K562 (cell line): ENCODE measurements at regions not wholly inside any gene's neighbourhood (a gene's known extent, or its start where the extent isn't known, plus 50 kb on each side); places are given as distances from the start of the nearest gene placed in this dataset.

Source experiments
- ATAC-seq: fragments of 200-7000 bp; cut with Tn5 transposase; 3 replicates; pipeline ENCODE4 v1.9.1; 2020; ENCODE audit warnings: moderate library complexity
- BruUV-seq: library from RNA; stranded (reverse); fragments of 400-500 nt; replicated peaks from 2 replicates; lab custom pipeline; 2021; lab: Mats Ljungman, UMichigan
- CTCF ChIA-PET: fragments of 300-600 bp; formaldehyde crosslinking; extraction: SDS; loops from one replicate; lab custom pipeline; 2021; ENCODE audit warnings: low intra/inter-chr PET ratio; lab: Yijun Ruan, JAX
- POLR2A ChIA-PET: fragments of 300-600, 350-650 bp; sonication (Branson Sonifier 250); formaldehyde crosslinking; extraction: SDS; loops from one replicate; lab custom pipeline; 2021; ENCODE audit warnings: antibody characterized with exemption, inconsistent platforms; lab: Yijun Ruan, JAX
- DNase-seq, 4 experiments: peaks; one replicate each; pipeline versions ENCODE4 v3.0.0 to v3.0.0-alpha.2; 2011 to 2018; ENCODE audit warnings: low spot score in 3 of 4, mixed read lengths in 3 of 4; ENCODE audit errors: extremely low read depth in 1 of 4
- FAIRE-seq: peaks from 2 replicates; lab custom pipeline; 2011; peaks lifted over from hg19 to GRCh38; lab: Jason Lieb, UNC
- H2AFZ ChIP-seq: 2 replicates; pipeline ENCODE4 v1.6.0; 2011; ENCODE audit warnings: low read depth, low read length, control low read depth, inconsistent platforms
- H3K27ac ChIP-seq: fragments of 200-600 bp; 3 replicates; pipeline ENCODE4 v1.8.0; 2011; ENCODE audit warnings: low read depth, mild to moderate bottlenecking, control low read depth, inconsistent platforms, low read length, moderate library complexity, mixed read lengths; ENCODE audit errors: extremely low read depth
- H3K27me3 ChIP-seq, 2 experiments: fragments of 300-600 bp in 1 of 2; 2 replicates in 1 of 2; 3 replicates in 1 of 2; pipeline versions ENCODE4 v1.6.0 to v1.8.0; 2011; ENCODE audit warnings: inconsistent platforms in 2 of 2, low read length in 2 of 2, mild to moderate bottlenecking in 1 of 2, mixed read lengths in 1 of 2, moderate library complexity in 1 of 2; ENCODE audit not compliant: control insufficient read depth in 2 of 2, insufficient read depth in 2 of 2
- H3K36me3 ChIP-seq: fragments of 300-600 bp; 3 replicates; pipeline ENCODE4 v1.8.0; 2011; ENCODE audit warnings: mild to moderate bottlenecking, low read length, inconsistent platforms; ENCODE audit not compliant: control insufficient read depth, insufficient read depth
- H3K4me1 ChIP-seq, 2 experiments: fragments of 200-600 bp in 1 of 2; replicated peaks in 1 of 2; 2 replicates in 1 of 2; 3 replicates in 1 of 2; pipeline versions ENCODE4 v1.5.1 to v1.8.0; 2011; ENCODE audit warnings: inconsistent platforms in 2 of 2, low read length in 2 of 2, mild to moderate bottlenecking in 1 of 2, mixed read lengths in 1 of 2, moderate library complexity in 1 of 2; ENCODE audit not compliant: control insufficient read depth in 2 of 2, insufficient read depth in 2 of 2
- H3K4me2 ChIP-seq: 2 replicates; pipeline ENCODE4 v1.6.1; 2011; ENCODE audit warnings: low read length, control low read depth, inconsistent platforms, mixed read lengths; ENCODE audit not compliant: insufficient read depth
- H3K4me3 ChIP-seq: fragments of 200-600 bp; sonication (generic), shearing (Covaris generic); 2 replicates; pipeline ENCODE4 v1.5.1; 2016; ENCODE audit warnings: control low read depth, inconsistent platforms
- H3K79me2 ChIP-seq: fragments of 200-600 bp; 3 replicates; pipeline ENCODE4 v1.8.0; 2011; ENCODE audit warnings: low read length, inconsistent platforms; ENCODE audit not compliant: control insufficient read depth, insufficient read depth
- H3K9ac ChIP-seq, 2 experiments: 2 replicates each; pipeline versions ENCODE4 v1.6.0 to v1.6.1; 2011; ENCODE audit warnings: low read depth in 2 of 2, low read length in 2 of 2, control low read depth in 1 of 2, inconsistent platforms in 1 of 2, mild to moderate bottlenecking in 1 of 2, mixed read lengths in 1 of 2; ENCODE audit not compliant: insufficient read depth in 1 of 2
- H3K9me1 ChIP-seq: one replicate; pipeline ENCODE4 v1.6.0; 2011; ENCODE audit warnings: inconsistent platforms, mild to moderate bottlenecking, low read length, moderate library complexity; ENCODE audit not compliant: control insufficient read depth, insufficient read depth
- H3K9me3 ChIP-seq: replicated peaks from 2 replicates; pipeline ENCODE4 v1.5.1; 2011; ENCODE audit warnings: low read depth, low read length, inconsistent platforms; ENCODE audit not compliant: control insufficient read depth, insufficient read depth
- H4K20me1 ChIP-seq: replicated peaks from 2 replicates; pipeline ENCODE4 v1.6.1; 2011; ENCODE audit warnings: low read length, inconsistent platforms, mixed read lengths; ENCODE audit not compliant: control insufficient read depth, insufficient read depth
- ELF4 ChIP-seq: fragments of 450-650 bp; formaldehyde crosslinking; IDR thresholded peaks from 2 replicates; pipeline ENCODE4 v1.4.0; 2022; ENCODE audit warnings: missing genetic modification characterization
- FOSL1 ChIP-seq: fragments of 200-800 bp; sonication (Bioruptor generic); conservative IDR thresholded peaks from 2 replicates; pipeline ENCODE4 v1.6.1; 2016; ENCODE audit warnings: missing genetic modification characterization, missing compliant biosample characterization
- LARP7 ChIP-seq: fragments of 450-650 bp; IDR thresholded peaks from 2 replicates; pipeline ENCODE4 v1.6.1; 2016
- PRDM10 ChIP-seq: fragments of 450-650 bp; IDR thresholded peaks from 2 replicates; pipeline ENCODE4 v1.6.1; 2018; ENCODE audit not compliant: partially characterized antibody
- TCF3 ChIP-seq: sonication (generic); formaldehyde crosslinking; IDR thresholded peaks from 2 replicates; pipeline ENCODE4 v1.4.0; 2020; ENCODE audit warnings: mild to moderate bottlenecking, missing genetic modification reagents
- TSHZ1 ChIP-seq: fragments of 250-450 bp; sonication (Bioruptor Pico); IDR thresholded peaks from 2 replicates; pipeline ENCODE4 v1.4.0; 2020; ENCODE audit warnings: mild to moderate bottlenecking, moderate library complexity
- ZNF436 ChIP-seq: fragments of 250-450, 450-650 bp; sonication (Bioruptor Pico); formaldehyde crosslinking; IDR thresholded peaks from 2 replicates; pipeline ENCODE4 v1.7.0; 2020; ENCODE audit warnings: mild to moderate bottlenecking
- ZNF740 ChIP-seq, 3 experiments: fragments of 200-800 bp in 1 of 3; sonication (Bioruptor generic) in 1 of 3; sonication (generic) in 1 of 3; formaldehyde crosslinking in 1 of 3; IDR thresholded peaks; 2 replicates each; pipeline versions ENCODE4 v1.6.1 to v1.8.0; 2016 to 2022; ENCODE audit warnings: mild to moderate bottlenecking in 2 of 3, missing compliant biosample characterization in 2 of 3, missing genetic modification characterization in 2 of 3, missing genetic modification reagents in 1 of 3
- WGBS: fragments of 100-300 bp; shearing (Covaris generic); methylation state at CpG from one replicate; pipeline ENCODE4 v1.1.6; 2016; ENCODE audit warnings: low coverage, mixed read lengths; ENCODE audit not compliant: insufficient coverage; ENCODE audit errors: missing lambda C conversion rate; 5-methylcytosine and 5-hydroxymethylcytosine counted together
- in situ Hi-C: fragments of 300-500 bp; cut with MboI; formaldehyde crosslinking; loops from 4 replicates; pipeline ENCODE4 v1.15.0; 2018; ENCODE audit warnings: inconsistent platforms, mixed read lengths
- intact Hi-C: fragments of 100-400 bp; cut with micrococcal nuclease; formaldehyde crosslinking; loops from 2 replicates; pipeline ENCODE4 v1.14.2; 2022

- no peak for TF ChIP-seq ZNF436 (CRISPR knock-in tag)
- TF ChIP-seq TSHZ1 (CRISPR knock-in tag): no peak
These were observed 86.8 kb downstream of the SLC25A15 start (continued) for GRCh38 chr13:40876020-40876738.

- Histone ChIP-seq H3K4me3 (no peak overlapping the region), H3K36me3 (no peaks in the 10 kb centered on the region), H3K27me3 (no peaks in the 10 kb centered on the region), H3K79me2 (no peaks in the 10 kb centered on the region), H3K9ac (no peak overlapping the region), H3K9me1 (no peaks in the 10 kb centered on the region), H4K20me1 (no peaks in the 10 kb centered on the region), H3K4me1 (no peaks in the 10 kb centered on the region), H2AFZ (no peak overlapping the region), H3K9me3 (peaks cover 2% of the 10 kb centered on the region; the same call in 1 of the 2 replicates), H3K4me2 (no peak overlapping the region), H3K27ac (no peak overlapping the region)
- no peak for TF ChIP-seq TCF3 (CRISPR knock-in tag)
- TF ChIP-seq PRDM10: no peak
- TF ChIP-seq ELF4 (CRISPR knock-in tag): no peak
- TF ChIP-seq FOSL1 (tag): no peak
- TF ChIP-seq LARP7: no peak
- no peak for TF ChIP-seq ZNF740 (CRISPR knock-in tag; IDR thresholded peaks at IDR 0.05)
- TF ChIP-seq ZNF740 (tag; IDR thresholded peaks at IDR 0.05): no peak
- ChIA-PET POLR2A (interaction anchor here (0.6 kb wide), 1 partner anchor 1877 kb away, joined by 4 read pairs; no protein-coding TSS in a partner anchor), CTCF (no interaction called here)
- FAIRE-seq (no peak), DNase-seq (no peak), ATAC-seq (no peak)
- intact Hi-C loops: no loop called here
- BruUV-seq: no TSS peak
- WGBS: 0% methylated on average over 2 of the region's 2 CpGs
- in situ Hi-C loops: no loop called here
These were observed 88.9 kb downstream of the SLC25A15 start for GRCh38 chr13:40878321-40878720.
